NB4 (cell line): ENCODE measurements at regions not wholly inside any gene's neighbourhood (a gene's known extent, or its start where the extent isn't known, plus 50 kb on each side); places are given as distances from the start of the nearest gene placed in this dataset.

Experiments used
- MYC ChIP-seq: IDR thresholded peaks from 2 replicates; pipeline ENCODE4 v1.6.1; 2011; ENCODE audit warnings: low read depth, low read length
- POLR2A ChIP-seq: IDR thresholded peaks from 2 replicates; pipeline ENCODE4 v1.6.1; 2011; ENCODE audit warnings: mild to moderate bottlenecking; ENCODE audit not compliant: insufficient read length; ENCODE audit errors: extremely low read depth
- TF ChIP-seq, protein P1 (sequence below): IDR thresholded peaks from one replicate; pipeline ENCODE4 v1.5.1; 2012; ENCODE audit warnings: low read depth, low read length
- TF ChIP-seq, protein P2 (sequence below): IDR thresholded peaks from 2 replicates; pipeline ENCODE4 v1.6.1; 2011; ENCODE audit warnings: low read depth, low read length

GRCh38 chr15:93243573-93243972 is 154.6 kb upstream of the RGMA start:
- TF ChIP-seq POLR2A (no peak), MYC (no peak)
- TF ChIP-seq, protein P1, sequence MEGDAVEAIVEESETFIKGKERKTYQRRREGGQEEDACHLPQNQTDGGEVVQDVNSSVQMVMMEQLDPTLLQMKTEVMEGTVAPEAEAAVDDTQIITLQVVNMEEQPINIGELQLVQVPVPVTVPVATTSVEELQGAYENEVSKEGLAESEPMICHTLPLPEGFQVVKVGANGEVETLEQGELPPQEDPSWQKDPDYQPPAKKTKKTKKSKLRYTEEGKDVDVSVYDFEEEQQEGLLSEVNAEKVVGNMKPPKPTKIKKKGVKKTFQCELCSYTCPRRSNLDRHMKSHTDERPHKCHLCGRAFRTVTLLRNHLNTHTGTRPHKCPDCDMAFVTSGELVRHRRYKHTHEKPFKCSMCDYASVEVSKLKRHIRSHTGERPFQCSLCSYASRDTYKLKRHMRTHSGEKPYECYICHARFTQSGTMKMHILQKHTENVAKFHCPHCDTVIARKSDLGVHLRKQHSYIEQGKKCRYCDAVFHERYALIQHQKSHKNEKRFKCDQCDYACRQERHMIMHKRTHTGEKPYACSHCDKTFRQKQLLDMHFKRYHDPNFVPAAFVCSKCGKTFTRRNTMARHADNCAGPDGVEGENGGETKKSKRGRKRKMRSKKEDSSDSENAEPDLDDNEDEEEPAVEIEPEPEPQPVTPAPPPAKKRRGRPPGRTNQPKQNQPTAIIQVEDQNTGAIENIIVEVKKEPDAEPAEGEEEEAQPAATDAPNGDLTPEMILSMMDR = no peak
- TF ChIP-seq, protein P2, sequence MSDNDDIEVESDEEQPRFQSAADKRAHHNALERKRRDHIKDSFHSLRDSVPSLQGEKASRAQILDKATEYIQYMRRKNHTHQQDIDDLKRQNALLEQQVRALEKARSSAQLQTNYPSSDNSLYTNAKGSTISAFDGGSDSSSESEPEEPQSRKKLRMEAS = no peak
